ENCODE measurements at regions not wholly inside any gene's neighbourhood (a gene's known extent, or its start where the extent isn't known, plus 50 kb on each side); places are given as distances from the start of the nearest gene placed in this dataset.

- Histone ChIP-seq H3K36me3 (no peaks in the 10 kb centered on the region), H3K27me3 (no peaks in the 10 kb centered on the region), H3K27ac (no peak overlapping the region), H3K4me1 (no peaks in the 10 kb centered on the region), H3K9me3 (no peaks in the 10 kb centered on the region), H3K4me3 (no peak overlapping the region)
- DNase-seq (no peak), ATAC-seq (ENCODE audit: low FRiP score in 2 of 2) (no peak)
- TF ChIP-seq EP300 (IDR thresholded peaks at IDR 0.05) (no peak), POLR2AphosphoS5 (IDR thresholded peaks at IDR 0.05) (no peak), POLR2A (IDR thresholded peaks at IDR 0.05) (no peak), CTCF (IDR thresholded peaks at IDR 0.05) (no peak)
Measured at GRCh38 chr12:77439749-77440148, 374.4 kb upstream of the E2F7 start.

GRCh38 chr12:77438644-77439043, 373.3 kb upstream of the E2F7 start:
- no peak overlapping the region for H3K4me3 ChIP-seq
- TF ChIP-seq POLR2AphosphoS5 (IDR thresholded peaks at IDR 0.05) (no peak), CTCF (IDR thresholded peaks at IDR 0.05) (no peak), EP300 (IDR thresholded peaks at IDR 0.05) (no peak), POLR2A (IDR thresholded peaks at IDR 0.05) (no peak)
- H3K36me3 ChIP-seq = no peaks in the 10 kb centered on the region
- H3K27me3 ChIP-seq = no peaks in the 10 kb centered on the region
- no peak for DNase-seq
- no peak overlapping the region for H3K27ac ChIP-seq
- no peak for ATAC-seq (ENCODE audit: low FRiP score in 2 of 2)
- H3K4me1 ChIP-seq = no peaks in the 10 kb centered on the region
- H3K9me3 ChIP-seq = no peaks in the 10 kb centered on the region

GRCh38 chr12:77437206-77437605, 371.8 kb upstream of the E2F7 start:
- DNase-seq (no peak), ATAC-seq (ENCODE audit: low FRiP score in 2 of 2) (no peak)
- Histone ChIP-seq H3K27me3 (no peaks in the 10 kb centered on the region), H3K27ac (no peak overlapping the region), H3K4me3 (no peak overlapping the region), H3K36me3 (no peaks in the 10 kb centered on the region), H3K4me1 (no peaks in the 10 kb centered on the region), H3K9me3 (no peaks in the 10 kb centered on the region)
- WGBS, 2 donors = 71 to 74% methylated on average over 5 of the region's 5 CpGs
- TF ChIP-seq POLR2AphosphoS5 (IDR thresholded peaks at IDR 0.05) (no peak), CTCF (IDR thresholded peaks at IDR 0.05) (no peak), POLR2A (IDR thresholded peaks at IDR 0.05) (no peak), EP300 (IDR thresholded peaks at IDR 0.05) (no peak)

- ATAC-seq (ENCODE audit: low FRiP score in 2 of 2) (no peak), DNase-seq (no peak)
- no peaks in the 10 kb centered on the region for H3K36me3 ChIP-seq
- H3K4me3 ChIP-seq = no peak overlapping the region
- TF ChIP-seq CTCF (IDR thresholded peaks at IDR 0.05) (no peak), EP300 (IDR thresholded peaks at IDR 0.05) (no peak)
- H3K27ac ChIP-seq = no peak overlapping the region
- no peaks in the 10 kb centered on the region for H3K4me1 ChIP-seq
- WGBS, 2 donors = 58 to 72% methylated on average over 5 of the region's 5 CpGs
- no peaks in the 10 kb centered on the region for H3K9me3 ChIP-seq
- H3K27me3 ChIP-seq = no peaks in the 10 kb centered on the region
Measured at GRCh38 chr12:77435446-77436091, 370.2 kb upstream of the E2F7 start.

- Histone ChIP-seq H3K27ac (no peak overlapping the region), H3K27me3 (no peaks in the 10 kb centered on the region), H3K4me1 (no peaks in the 10 kb centered on the region), H3K9me3 (no peaks in the 10 kb centered on the region), H3K4me3 (no peak overlapping the region), H3K36me3 (no peaks in the 10 kb centered on the region)
- ATAC-seq (ENCODE audit: low FRiP score in 2 of 2) = no peak
- TF ChIP-seq CTCF (IDR thresholded peaks at IDR 0.05) = no peak
- no peak for TF ChIP-seq POLR2A (IDR thresholded peaks at IDR 0.05)
- no peak for TF ChIP-seq POLR2AphosphoS5 (IDR thresholded peaks at IDR 0.05)
- no peak for TF ChIP-seq EP300 (IDR thresholded peaks at IDR 0.05)
- DNase-seq = no peak
- 56 to 58% methylated on average over 3 of the region's 3 CpGs for WGBS, 2 donors
Measured at GRCh38 chr12:77433799-77434198, 368.4 kb upstream of the E2F7 start.
